ENCODE measurements at regions not wholly inside any gene's neighbourhood (a gene's known extent, or its start where the extent isn't known, plus 50 kb on each side); places are given as distances from the start of the nearest gene placed in this dataset.
A peak's percentile ranks its signal among the peaks of the same experiment; 100 is the strongest.

DNA sequence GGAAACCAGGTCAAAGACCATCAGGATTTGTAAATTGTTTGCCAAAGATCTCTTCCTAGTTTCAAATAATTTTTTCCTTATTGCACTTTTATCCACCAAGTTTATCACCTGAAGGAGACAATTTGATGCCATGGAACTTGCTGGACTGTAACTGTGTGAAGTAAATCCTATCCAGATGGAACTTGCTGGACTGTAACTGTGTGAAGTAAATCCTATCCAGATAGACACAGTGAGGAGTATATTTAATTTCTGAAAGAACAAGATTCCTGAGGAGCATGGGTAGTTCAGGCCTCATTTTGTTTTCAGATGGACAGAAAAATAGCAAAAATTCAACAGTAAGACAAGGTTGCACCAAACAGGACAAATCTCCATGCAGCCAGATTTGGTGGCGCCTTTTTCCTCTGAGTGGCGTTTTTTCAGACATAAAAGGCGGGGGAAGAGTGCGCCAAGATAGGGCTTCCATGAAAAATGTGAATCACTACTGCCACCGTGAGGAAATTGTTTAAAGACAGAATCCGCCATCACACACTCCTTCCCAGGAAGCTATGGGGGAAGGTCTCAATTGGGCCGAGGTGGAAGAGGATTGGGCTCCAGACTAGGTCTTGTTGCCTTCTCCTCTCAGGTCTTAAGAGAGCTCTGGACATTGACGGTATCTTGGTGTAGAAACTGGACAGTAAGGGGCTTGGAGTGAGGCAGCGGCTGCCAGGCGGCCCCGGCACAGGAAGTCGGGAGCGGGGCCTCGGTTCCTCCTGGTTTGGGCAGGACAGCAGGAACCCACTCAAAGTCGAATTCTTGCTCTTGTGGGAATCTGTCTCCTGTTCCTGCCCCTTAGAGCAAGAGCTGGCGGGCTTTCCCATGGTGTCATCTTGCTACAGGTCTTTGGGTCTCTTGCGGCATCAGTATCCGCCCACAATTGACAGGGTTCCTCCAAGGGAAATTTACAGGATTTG lies 234.7 kb downstream of the OR13H1 start:
- DNase-seq (ENCODE audit: low spot score), result no peak

DNA sequence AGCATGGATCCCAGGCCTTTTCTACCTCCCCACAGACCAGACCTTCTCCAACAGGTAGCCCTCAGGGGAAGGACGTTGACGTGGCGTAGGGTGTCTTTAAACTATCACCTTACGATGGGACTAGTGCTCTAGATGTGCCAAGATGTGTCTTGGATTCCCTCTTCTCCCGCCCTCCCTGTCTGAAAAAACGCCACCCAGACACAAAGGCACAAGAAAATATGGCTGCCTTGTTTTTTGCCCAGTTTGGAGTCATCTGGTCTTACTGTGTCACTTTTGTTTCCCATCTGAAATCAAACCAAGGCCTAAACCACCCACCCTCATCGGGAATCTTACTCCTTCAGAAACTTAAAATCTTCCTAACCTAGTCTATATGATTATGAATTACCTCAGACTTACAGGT lies 235.4 kb downstream of the OR13H1 start:
- DNase-seq (ENCODE audit: low spot score), result no peak

DNA sequence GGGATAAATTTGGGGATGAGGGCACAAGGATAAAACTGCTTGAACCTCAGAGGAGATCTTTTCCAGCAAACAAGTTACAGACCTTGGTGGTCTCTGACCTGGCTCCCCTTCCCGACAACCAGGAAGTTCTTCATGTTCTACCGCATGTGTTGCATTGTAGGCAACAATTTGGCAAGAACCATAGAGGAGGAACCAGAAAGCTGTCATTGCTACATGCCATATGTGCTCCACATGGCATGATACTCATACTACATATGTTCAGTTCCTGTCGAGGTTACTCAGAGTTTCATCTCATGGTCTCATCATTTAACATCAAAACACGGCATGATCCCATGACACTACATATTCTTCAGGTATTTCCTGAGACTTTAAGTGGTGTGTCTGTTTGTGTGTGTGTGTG lies 235.9 kb downstream of the OR13H1 start:
- no peak for DNase-seq (ENCODE audit: low spot score)

DNA sequence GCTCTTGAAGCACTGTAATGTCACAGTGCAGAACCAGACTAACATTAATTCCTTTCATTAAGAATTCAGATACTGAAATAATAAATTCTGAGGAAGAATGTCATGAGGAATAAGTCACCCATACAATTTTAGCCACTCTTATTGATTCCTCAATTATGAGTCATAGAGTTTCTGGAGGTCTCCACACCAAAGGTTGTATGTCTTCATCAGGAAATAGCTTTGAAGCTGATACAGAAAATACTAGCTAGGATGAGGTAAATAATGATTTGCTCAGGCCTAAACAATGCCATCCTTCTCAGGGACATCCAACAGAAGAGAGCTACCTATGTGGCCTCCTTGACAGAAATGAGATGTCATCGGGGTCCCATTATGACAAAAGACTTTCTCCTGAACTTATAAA lies 238.8 kb downstream of the OR13H1 start:
- DNase-seq (ENCODE audit: low spot score), result no peak

DNA sequence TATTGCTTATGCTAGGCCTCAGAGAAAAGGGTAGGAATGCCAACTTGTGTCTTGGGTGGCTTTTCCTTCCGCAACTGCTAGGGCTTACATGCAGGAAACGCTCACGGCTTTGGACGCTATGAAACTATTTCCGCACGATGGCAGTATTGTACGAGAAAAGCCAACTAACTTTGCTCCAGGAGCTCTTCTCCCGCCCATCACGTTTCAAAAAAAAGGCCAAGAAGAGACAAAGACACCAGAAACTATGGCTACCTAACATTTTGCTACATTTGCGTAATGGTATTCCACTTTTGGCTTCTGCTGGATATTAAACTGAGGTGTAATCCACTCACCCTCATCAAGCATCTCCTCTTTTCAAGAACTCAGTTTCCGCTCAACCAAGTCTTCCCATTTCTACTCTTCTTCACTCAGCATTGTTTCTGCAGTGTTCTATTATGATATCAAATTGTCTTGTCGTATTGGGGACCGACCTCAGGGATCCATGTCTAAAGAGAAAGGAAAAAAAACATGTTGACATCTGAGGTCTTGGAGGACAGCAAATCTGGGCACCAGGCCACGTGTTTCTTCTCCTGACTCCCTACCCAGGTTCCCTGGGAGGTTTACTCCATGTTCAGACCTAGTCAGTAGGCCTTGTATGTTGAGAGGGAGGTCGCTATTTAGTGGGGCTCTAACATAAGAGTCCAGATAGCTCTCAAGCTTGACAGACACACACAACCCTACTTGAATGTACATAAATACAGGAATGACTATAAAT lies 239.4 kb upstream of the STK26 start:
- DNase-seq (ENCODE audit: low spot score), result no peak

DNA sequence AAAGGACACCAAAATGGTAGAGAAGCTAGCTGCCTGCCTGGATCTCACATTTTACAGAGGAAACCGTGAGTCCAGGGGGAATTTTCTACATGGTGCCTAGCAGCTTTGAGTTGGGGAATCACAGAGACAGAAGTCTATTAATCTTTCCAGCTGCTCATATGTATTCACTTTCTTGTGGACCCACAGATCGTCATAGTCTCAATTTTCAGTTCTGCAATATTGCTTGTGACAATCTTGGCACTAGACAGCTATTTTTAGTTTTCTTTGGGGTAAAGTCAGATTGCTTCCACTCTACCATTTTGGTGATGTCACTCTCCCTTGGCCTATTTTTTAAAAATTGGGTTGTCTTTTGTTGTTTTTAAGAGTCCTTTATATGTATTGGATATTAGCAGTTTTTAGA lies 233.4 kb upstream of the STK26 start:
- DNase-seq (ENCODE audit: low spot score), result no peak

DNA sequence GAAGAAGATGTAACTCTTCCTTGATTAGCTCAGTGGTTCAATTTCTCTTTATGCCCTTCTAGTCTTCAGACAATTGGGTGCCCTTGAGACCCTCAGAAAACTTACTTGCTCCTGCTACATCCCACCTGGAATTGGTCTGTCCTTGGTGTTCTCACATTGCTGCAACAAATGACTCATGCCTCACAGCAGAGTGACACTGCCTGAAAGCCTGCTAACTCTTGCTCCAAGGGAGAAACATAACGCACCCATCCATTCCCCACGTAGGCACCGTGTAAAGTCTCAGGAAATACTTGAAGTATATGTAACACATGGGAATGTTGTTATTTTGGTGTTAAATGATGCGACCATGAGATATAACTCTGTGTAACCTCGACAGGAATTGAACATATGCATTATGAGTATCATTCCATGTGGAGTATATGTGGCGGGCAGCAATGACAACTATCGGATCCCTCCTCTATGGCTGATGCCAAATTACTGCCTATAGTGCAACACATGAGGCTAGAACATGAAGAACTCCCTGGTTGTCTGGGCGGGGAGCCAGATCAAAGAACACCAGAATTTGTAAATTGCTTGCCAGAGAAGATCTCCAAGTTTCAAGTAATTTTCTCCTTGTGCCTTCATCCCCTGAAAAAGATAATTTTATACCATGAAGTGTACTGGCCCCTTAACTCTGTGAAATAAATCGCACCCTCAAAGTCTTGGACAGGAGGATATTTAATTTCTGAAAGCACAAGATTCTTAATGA lies 231.3 kb upstream of the STK26 start:
- DNase-seq (ENCODE audit: low spot score), result no peak

DNA sequence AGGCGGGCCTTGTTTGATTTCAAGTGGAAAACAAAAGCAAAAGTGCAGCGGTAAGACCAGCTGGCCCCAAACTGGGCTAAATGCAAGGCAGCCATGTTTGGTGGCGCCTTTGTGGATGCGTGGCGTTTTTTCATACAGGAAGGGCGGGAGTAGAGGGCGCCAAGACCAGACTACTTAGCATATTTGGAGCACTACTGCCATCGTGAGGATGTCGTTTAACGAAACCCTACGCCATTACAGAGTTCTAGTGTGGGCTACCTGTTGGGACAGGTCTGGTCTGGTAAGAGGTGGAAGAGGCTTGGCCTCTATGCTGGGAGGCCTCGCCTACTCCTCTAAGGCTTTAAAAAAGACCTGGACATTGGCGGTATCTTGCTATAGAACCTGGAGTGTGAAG lies 230.7 kb upstream of the STK26 start:
- DNase-seq (ENCODE audit: low spot score), result no peak

DNA sequence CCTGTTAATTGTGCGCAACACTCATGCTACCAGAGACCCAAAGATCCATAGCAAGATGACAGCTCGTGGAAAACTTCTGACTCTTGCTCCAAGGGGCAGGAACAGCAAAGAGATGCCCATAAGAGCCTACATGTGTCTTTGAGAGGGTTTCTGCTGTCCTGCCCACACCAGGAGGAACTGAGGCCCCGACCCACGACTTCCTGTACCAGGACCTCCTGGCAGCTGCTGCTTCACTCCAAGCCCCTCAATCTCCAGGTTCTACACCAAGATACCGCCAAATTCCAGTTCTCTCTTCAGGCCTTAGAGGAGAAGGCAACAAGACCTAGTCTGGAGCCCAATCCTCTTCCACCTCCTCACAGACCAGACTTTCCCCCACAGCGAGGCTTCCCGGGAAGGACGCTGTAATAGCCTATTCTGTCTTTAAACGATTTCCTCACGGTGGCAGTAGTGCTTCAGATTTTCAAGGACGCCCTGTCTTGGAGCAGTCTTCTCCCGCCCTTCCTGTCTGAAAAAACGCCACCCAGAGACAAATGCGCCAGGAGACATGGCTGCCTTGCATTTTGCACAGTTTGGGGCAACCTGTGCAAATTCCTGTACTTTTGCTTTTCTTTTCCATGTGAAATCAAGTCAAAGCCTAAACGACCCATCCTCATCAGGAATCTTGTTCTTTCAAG lies 230.2 kb upstream of the STK26 start:
- peak; percentile 5 for DNase-seq (ENCODE audit: low spot score)

DNA sequence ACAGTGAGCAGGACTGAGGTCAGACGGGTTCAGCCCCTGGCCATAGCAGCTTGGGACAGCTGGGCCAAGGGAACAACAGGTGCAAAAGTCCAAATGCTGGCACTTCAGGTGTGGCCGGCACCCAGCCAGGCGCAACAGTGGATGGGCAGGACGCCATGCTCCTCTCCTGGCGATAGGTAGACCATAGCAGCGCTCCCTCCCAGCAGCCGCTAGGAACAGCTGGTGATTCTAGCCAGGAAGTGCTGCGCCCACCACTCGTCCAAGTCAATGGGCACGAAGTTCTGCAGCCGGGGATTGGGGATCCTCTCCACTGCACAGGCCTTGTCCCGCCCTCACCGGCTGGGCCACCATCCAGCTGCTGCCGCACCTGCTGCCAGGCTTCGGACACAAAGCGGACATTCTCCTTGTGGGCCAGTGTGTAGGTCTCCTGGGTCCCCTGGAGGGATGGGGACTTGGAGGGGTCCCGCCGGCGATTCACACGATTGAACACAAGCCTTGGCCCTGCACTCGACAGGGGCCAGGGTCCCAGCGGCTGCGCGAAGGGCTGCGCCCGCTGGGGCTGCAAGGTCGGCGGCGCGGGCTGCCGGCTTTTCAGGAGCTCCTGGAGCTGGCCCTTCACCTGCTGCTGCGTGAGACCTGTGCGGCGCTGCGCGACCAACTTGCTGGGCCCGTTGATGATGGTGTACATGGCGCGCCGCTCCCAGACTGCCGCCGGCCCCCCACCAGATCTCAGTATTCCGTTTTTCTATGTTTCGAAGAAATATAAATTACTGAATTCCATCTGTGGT lies 227.5 kb upstream of the STK26 start:
- DNase-seq (ENCODE audit: low spot score), result no peak

DNA sequence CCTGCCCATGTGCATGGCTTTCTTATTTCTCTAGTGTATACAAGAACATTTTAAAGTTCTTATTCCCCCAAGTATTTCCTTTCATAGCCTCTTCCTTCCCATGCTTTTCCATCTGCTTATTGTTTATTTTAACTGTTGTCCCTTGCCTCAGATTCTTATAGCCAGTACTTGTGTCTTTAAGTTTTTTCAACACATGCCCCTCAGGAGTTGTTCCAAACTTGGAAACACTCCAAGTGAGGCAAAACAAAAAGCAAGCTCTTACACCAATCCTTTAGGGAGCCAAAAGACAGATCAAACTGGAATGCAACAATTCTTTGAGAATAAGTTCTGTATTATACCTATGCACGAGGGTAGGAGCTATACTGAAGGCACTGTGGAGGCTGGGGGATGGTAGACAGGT lies 222.0 kb upstream of the STK26 start:
- DNase-seq (ENCODE audit: low spot score), result no peak

DNA sequence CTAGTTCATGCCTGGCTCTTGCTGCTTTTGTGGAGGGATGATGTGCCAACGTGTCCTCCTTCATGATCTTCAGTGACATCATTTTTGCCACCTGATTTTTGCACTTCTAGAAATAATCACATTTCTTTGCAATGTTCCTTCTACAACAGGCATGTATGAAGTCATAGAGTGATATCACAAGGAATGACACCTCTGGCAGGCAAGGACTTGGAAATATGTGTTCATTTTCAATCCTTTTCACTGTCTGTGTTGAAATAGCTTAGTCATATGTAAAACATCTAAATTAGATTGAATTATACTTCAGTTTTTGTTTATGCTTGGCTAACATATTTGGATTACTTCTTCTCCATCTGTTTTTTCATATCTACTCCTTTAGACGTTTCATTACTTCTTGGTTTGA lies 221.2 kb upstream of the STK26 start:
- DNase-seq (ENCODE audit: low spot score), result no peak

DNA sequence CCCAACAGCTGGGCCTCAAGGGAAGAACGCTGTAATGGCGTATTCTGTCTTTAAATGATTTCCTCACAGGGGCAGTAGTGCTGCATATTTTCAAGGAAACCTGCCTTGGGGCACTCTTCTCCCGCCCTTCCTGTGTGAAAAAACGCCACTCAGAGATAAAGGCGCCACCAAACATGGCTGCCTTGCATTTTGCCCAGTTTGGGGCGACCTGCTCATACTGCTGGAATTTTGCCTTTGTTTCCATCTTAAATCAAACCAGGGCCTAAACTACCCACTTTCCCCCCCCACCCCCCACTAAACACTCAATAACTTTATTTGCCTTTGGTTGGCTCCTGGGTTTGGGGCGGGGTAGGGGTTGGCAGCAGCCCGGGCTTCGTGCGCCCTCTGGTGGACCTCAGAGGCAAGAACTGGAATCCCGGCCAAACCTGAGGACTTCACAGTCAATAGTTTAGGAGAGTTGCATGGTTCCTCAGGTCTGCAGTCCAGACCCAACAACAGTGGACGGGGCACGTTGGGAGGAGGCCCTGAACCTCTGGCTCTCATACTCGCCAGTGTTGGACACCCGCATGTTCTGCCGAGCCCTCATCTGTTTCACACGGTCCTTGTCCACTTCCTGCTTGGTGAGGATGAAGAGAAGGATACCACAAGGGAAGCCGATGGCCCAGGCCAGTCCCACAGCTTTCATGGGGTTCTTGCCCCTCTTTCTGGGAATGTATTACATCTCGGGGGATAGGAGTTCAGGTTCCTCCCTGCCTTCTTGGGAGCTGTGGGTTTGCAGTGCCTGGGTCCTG lies 220.1 kb upstream of the STK26 start:
- DNase-seq (ENCODE audit: low spot score), result no peak

DNA sequence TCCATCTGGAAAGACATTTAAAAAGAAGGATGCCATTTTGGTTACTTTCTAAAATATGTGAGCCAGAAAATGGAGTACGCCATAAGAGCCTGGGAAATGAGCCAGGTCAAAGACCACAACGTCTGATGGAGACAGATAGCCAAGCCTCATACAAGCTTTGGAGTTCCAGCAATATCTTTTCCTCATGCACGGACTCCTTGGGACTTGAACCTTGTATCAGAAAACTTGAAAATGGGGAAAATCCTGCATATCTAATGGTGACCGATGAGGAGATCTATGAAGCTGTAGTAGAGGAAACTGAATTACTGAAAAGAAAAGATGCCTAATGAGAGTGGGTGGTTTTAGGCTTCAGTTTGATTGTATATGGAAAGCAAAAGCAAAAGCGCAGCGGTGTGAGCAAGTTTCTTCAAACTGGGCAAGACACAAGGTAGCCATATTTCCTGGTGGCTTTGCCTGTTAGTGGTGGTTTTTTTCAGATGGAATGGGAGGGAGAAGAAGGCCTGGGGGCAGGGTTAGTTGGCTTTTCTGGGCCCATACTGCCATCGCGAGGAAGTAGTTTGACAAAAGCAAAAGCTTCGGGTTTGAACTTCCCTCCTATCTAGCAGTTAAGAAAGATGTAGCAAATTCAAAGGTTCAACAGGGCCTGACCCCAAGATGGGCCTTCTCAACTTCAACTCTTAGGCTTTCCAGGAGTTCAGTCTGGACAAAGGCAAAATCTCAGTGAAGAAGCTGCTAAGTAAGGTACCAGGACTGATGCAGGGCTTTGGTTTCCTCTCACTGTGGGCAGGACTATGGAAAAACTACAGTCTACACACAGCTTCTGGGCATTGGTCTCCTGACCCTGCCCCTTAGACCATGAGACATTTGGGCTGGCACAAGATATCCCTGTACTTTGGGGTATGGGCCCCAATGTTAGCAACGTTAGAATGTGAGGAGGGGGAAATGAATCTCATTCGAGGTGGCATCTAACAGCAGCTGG lies 210.0 kb upstream of the STK26 start:
- DNase-seq (ENCODE audit: low spot score), result peak; percentile 83

DNA sequence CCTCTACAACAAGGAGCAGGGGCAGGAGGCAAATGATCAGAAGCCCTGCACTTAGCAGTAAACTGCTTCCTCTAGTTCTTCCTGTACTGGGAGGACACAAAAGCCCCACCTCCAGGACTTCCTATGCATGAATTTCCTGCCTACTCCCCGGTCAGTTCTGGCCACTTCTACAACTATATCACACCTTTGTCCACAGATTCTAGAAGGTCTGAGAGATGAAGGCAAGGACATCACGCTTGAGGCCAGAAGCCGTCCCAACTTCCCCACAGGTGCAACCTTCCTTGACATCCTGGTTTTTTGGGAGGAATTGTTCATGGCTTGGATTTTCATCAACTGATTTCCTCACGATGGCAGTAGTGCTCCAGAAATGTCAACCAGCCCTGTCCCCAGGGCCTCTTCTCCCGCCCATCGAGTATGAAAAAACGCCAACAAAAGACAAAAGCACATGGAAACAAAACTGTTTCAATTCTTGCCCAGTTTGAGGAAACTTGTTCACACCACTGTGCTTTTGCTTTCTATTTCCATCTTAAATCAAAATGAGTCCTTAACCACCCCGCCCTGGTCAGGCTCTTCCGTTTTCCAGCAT lies 206.5 kb upstream of the STK26 start:
- peak; percentile 90 for DNase-seq (ENCODE audit: low spot score)

DNA sequence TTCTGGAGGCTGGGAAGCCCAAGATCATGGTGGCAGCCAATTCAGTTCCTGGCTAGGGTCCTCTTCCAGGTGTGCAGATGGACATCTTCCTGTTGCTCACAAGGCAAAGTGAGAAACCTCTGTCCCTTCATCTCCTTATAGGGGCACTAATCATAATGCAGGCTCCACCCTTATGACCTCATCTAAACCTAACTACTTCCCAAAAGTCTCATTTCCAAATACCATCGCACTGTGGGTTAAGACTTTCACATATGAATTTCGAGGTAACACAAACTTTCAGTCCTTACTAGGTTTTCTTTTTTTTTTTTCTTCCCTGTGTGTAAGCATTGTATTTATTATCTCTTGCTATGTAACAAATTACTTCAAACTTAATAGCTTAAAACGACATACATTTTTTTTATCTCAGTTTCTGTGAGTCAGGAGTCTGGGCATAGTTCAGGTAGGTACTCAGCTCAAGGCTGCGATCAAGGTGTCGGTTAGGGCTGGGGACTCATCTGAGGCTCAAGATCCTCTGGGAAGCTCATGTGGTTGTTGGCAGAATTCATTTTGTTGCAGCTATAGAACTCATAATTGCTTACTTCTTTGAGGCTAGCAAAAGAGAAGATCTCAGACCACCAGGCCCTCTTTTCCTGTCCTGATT lies 204.7 kb upstream of the STK26 start:
- DNase-seq (ENCODE audit: low spot score), result no peak

DNA sequence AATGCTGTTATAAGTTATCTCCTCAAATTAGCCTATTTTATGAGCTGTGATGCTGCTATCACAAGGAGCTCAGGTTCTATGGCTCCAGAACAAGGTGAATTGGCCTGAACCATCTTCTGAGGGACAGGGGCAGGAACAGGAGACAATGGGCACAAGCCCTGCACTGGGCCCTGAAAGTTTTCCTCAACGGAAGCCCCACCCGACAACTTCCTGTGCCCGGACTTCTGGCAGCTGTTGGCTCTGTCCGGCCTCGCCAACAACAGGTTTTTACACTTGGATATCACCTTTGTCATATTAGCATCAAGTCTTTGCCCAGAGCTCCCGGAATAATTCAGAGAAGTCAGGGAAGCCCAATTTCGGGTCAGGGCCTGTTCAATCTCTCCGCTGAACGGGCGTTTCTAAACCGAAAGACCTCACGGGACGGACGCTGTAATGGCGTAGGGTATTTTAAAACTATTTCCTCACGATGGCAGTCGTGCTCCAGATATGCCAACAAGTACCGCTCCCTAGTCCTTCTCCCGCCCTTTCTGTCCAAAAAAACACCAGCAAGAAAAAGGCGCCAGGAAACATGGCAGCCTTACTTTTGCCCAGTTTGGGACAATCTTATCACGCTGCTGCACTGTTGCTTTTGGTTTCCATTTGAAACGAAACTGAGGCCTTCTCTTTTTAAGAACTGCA lies 201.0 kb upstream of the STK26 start:
- peak; percentile 8 for DNase-seq (ENCODE audit: low spot score)

DNA sequence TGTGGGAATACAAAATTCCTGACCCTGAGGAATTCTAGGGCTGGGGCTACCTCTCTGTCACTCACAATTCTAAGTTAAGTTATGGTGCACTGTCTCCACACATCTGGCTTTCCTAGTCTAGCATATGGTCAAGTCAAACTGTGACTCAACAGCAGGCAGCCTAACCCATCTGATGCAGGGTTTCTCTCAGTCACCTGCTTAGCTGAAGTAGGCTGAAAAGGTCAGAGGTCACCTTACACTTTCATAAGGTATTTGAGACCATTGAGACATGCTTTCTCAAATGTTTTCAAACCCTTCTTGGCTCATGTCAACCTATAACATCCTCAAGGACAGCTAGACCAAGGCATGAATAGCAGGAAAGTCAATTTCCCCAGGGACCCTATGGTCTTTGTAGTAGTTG lies 196.5 kb upstream of the STK26 start:
- no peak for DNase-seq (ENCODE audit: low spot score)
